Gastrocnemius medialis (tissue), 4 donors: ENCODE measurements at regions not wholly inside any gene's neighbourhood (a gene's known extent, or its start where the extent isn't known, plus 50 kb on each side); places are given as distances from the start of the nearest gene placed in this dataset.

Experiments
- ATAC-seq, 2 donors: fragments of 150-250 bp; one replicate each; pipeline ENCODE4 v1.9.1; 2016
- DNase-seq, 2 donors: peaks; one replicate each; pipeline ENCODE4 v3.0.0-alpha.2; 2019
- H3K27ac ChIP-seq, 4 donors: fragments of 200-600 bp; sonication (generic); 1 replicate in 1 of 4; 2 replicates in 3 of 4; pipeline ENCODE4 v1.5.1; 2016 to 2018; ENCODE audit warnings: mild to moderate bottlenecking in 2 of 4, moderate library complexity in 1 of 4
- H3K27me3 ChIP-seq, 3 donors: fragments of 200-600 bp; sonication (generic) in 2 of 3; 1 replicate in 1 of 3; 2 replicates in 2 of 3; pipeline versions ENCODE4 v1.5.1 to v1.6.0; 2016 to 2019; ENCODE audit warnings: mild to moderate bottlenecking in 1 of 3, moderate library complexity in 1 of 3
- H3K36me3 ChIP-seq, 2 donors: fragments of 200-600 bp; sonication (generic) in 1 of 2; one replicate each; pipeline ENCODE4 v1.5.1; 2017 to 2018
- H3K4me1 ChIP-seq, 2 donors: fragments of 200-600 bp; sonication (generic) in 1 of 2; one replicate each; pipeline ENCODE4 v1.5.1; 2016 to 2017; ENCODE audit warnings: mild to moderate bottlenecking in 2 of 2
- H3K4me3 ChIP-seq, 4 donors: fragments of 200-600 bp; sonication (generic) in 3 of 4; 1 replicate in 1 of 4; 2 replicates in 3 of 4; pipeline ENCODE4 v1.5.1; 2016 to 2019; ENCODE audit warnings: mild to moderate bottlenecking in 2 of 4
- H3K9me3 ChIP-seq, 3 donors: fragments of 200-600 bp; sonication (generic) in 2 of 3; 1 replicate in 1 of 3; 2 replicates in 2 of 3; pipeline ENCODE4 v1.5.1; 2016 to 2019
- POLR2A ChIP-seq, 2 donors: fragments of 450-650 bp; IDR thresholded peaks; one replicate each; pipeline ENCODE4 v1.6.1; 2017; ENCODE audit warnings: antibody characterized with exemption in 2 of 2, mild to moderate bottlenecking in 2 of 2, moderate library complexity in 2 of 2
- in situ Hi-C, 4 donors: fragments of 200-750 bp; cut with MboI; loops; one replicate each; pipeline versions ENCODE4 v1.15.0 to v1.8.0; 2017; ENCODE audit warnings: low sequenced_read_pairs in 4 of 4
- intact Hi-C: fragments of 100-400 bp; cut with DNase I; formaldehyde crosslinking; loops from one replicate; pipeline ENCODE4 v1.15.1; 2023; ENCODE audit warnings: low total_unique reads
- TF ChIP-seq, protein P1 (sequence below), 5 experiments: fragments of 450-650 bp in 3 of 5; fragments of 200-600 bp in 2 of 5; sonication (generic) in 2 of 5; IDR thresholded peaks in 4 of 5; conservative IDR thresholded peaks in 1 of 5; 1 replicate in 4 of 5; 2 replicates in 1 of 5; pipeline ENCODE4 v1.5.1; 2016 to 2019; ENCODE audit warnings: antibody characterized with exemption in 5 of 5, mild to moderate bottlenecking in 3 of 5, moderate library complexity in 3 of 5

DNA sequence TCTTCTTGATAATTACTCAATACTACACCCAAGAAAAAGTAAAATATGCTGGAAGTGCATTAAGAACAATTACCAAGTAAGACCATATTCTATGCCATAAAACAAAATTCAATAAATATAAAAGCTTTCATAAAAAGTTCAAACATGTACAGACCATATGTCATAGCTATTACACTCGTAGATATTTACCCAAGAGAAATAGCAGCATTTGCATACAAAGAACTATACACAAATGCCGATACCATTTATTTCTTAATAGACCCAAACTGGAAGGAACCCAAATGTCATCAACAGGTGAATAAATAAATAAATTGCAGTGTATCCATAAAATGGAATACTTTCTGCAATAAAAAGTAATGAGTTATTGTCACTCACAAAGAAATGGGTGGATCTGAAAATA is 78.3 kb upstream of the SLC16A7 start:
- in situ Hi-C loops (no loop called here), intact Hi-C loops (no loop called here)
- no peak for DNase-seq
- no peak for TF ChIP-seq POLR2A (IDR thresholded peaks at IDR 0.05)
- TF ChIP-seq, protein P1, sequence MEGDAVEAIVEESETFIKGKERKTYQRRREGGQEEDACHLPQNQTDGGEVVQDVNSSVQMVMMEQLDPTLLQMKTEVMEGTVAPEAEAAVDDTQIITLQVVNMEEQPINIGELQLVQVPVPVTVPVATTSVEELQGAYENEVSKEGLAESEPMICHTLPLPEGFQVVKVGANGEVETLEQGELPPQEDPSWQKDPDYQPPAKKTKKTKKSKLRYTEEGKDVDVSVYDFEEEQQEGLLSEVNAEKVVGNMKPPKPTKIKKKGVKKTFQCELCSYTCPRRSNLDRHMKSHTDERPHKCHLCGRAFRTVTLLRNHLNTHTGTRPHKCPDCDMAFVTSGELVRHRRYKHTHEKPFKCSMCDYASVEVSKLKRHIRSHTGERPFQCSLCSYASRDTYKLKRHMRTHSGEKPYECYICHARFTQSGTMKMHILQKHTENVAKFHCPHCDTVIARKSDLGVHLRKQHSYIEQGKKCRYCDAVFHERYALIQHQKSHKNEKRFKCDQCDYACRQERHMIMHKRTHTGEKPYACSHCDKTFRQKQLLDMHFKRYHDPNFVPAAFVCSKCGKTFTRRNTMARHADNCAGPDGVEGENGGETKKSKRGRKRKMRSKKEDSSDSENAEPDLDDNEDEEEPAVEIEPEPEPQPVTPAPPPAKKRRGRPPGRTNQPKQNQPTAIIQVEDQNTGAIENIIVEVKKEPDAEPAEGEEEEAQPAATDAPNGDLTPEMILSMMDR (IDR thresholded peaks at IDR 0.05 in 4 of 5, conservative IDR thresholded peaks at IDR 0.05 in 1 of 5) = no peak
- Histone ChIP-seq H3K27me3 (no peaks in the 10 kb centered on the region), H3K4me1 (no peaks in the 10 kb centered on the region), H3K36me3 (no peaks in the 10 kb centered on the region), H3K27ac (no peak overlapping the region), H3K4me3 (no peak overlapping the region), H3K9me3 (no peaks in the 10 kb centered on the region)
- no peak for ATAC-seq

DNA sequence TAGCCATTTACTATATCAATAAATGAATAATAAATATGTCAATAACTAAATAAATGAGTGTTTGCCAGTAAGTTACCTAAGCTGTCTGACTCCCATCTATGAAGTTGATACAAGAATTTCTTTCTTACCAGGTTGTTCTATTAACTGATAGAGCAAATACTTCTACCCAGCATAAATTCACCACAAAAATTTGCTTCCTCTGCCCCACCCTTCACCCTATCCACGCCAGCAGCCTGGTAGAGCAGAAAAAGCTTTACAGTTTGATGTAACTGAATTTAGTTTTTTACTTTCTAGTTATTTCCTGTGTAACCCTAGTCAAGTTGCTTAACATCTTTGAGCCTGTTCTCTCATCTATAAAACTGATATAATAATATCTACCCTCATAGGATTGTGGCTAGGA is 94.9 kb upstream of the SLC16A7 start:
- no peaks in the 10 kb centered on the region for H3K36me3 ChIP-seq
- intact Hi-C loops (no loop called here), in situ Hi-C loops (no loop called here)
- no peak for DNase-seq
- no peak overlapping the region for H3K27ac ChIP-seq
- H3K27me3 ChIP-seq = no peaks in the 10 kb centered on the region
- no peaks in the 10 kb centered on the region for H3K9me3 ChIP-seq
- H3K4me3 ChIP-seq = no peak overlapping the region
- no peak for TF ChIP-seq POLR2A (IDR thresholded peaks at IDR 0.05)
- TF ChIP-seq, protein P1 (IDR thresholded peaks at IDR 0.05 in 4 of 5, conservative IDR thresholded peaks at IDR 0.05 in 1 of 5) = no peak
- H3K4me1 ChIP-seq = no peaks in the 10 kb centered on the region
- no peak for ATAC-seq

DNA sequence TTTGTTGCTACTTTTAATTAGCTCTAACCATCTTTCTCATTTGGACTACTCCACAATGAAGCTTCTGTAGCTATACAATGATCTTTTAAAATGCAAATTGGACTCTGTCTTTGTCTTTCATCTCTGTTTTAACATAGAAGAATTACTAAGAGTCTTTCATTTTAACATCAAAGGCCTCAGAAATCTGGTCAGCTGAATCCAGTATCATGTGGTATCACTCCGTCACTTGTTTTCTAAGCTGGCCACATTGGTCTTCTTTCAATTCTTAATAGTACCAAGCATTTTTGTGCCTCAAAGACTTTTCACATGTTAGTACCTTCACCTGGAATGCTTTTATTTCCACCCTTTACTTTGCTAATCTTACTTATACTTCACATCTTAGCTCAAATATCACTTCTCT is 95.5 kb upstream of the SLC16A7 start:
- Histone ChIP-seq H3K27ac (no peak overlapping the region), H3K27me3 (no peaks in the 10 kb centered on the region), H3K4me3 (no peak overlapping the region), H3K4me1 (no peaks in the 10 kb centered on the region), H3K9me3 (no peaks in the 10 kb centered on the region), H3K36me3 (no peaks in the 10 kb centered on the region)
- intact Hi-C loops = no loop called here
- ATAC-seq = no peak
- DNase-seq = no peak
- TF ChIP-seq, protein P1 (IDR thresholded peaks at IDR 0.05 in 4 of 5, conservative IDR thresholded peaks at IDR 0.05 in 1 of 5) = no peak
- no peak for TF ChIP-seq POLR2A (IDR thresholded peaks at IDR 0.05)
- in situ Hi-C loops = no loop called here

DNA sequence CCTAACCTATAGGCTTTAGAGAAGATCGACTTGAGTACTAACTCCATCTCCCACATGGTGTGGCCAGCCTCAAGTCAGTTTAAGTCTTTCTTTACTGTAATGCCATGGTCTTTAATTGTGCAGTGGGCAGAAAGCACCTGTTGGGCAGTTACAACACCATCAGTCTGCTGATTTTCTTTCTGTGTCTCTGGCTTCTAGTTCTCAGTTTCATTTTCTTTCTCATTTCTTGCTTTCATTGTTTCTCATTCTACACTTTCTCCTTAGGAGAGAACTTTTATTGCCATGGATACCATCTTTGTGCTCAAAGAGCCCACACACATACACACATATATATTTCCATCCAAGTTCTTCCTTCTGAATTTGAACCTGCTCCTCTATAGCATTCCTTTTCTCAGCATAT is 96.1 kb upstream of the SLC16A7 start:
- Histone ChIP-seq H3K27ac (no peak overlapping the region), H3K4me3 (no peak overlapping the region), H3K36me3 (no peaks in the 10 kb centered on the region), H3K27me3 (no peaks in the 10 kb centered on the region), H3K9me3 (no peaks in the 10 kb centered on the region), H3K4me1 (no peaks in the 10 kb centered on the region)
- no peak for DNase-seq
- ATAC-seq = no peak
- no peak for TF ChIP-seq POLR2A (IDR thresholded peaks at IDR 0.05)
- TF ChIP-seq, protein P1 (IDR thresholded peaks at IDR 0.05 in 4 of 5, conservative IDR thresholded peaks at IDR 0.05 in 1 of 5) = no peak
- in situ Hi-C loops = loop anchor here in 1 of 4 donors (25.0 kb wide), 1 partner anchor 112 kb away; no protein-coding TSS in a partner anchor
- intact Hi-C loops = no loop called here

DNA sequence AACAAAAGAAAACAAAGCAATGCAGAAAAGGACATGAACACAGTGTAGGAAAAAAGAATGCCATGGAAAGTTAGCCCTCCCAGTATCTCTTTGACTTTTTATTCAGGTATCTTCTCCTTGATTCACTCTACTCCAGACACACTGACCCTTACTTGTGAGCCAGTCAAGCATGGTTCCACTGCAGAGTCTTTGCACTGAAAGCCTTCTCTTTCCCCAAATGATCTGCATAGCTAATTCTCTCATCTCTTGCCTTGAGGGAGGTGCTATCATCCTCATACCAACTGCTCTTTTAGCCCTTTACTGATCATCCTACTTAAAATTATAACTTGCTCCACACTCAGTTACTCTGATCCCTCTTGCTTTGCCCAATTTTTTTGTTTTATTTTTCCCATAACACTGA is 101.2 kb upstream of the SLC16A7 start:
- TF ChIP-seq POLR2A (IDR thresholded peaks at IDR 0.05) = no peak
- TF ChIP-seq, protein P1 (IDR thresholded peaks at IDR 0.05 in 4 of 5, conservative IDR thresholded peaks at IDR 0.05 in 1 of 5) = no peak
- Histone ChIP-seq H3K36me3 (no peaks in the 10 kb centered on the region), H3K27me3 (no peaks in the 10 kb centered on the region), H3K4me3 (no peak overlapping the region), H3K4me1 (no peaks in the 10 kb centered on the region), H3K9me3 (no peaks in the 10 kb centered on the region), H3K27ac (no peak overlapping the region)
- DNase-seq (no peak), ATAC-seq (no peak)
- intact Hi-C loops = no loop called here
- in situ Hi-C loops = loop anchor here in 1 of 4 donors (25.0 kb wide), 1 partner anchor 107 kb away; no protein-coding TSS in a partner anchor
